Breast epithelium (tissue), 3 donors: ENCODE measurements at regions not wholly inside any gene's neighbourhood (a gene's known extent, or its start where the extent isn't known, plus 50 kb on each side); places are given as distances from the start of the nearest gene placed in this dataset.

Experiments used
- CTCF ChIP-seq, 3 donors: fragments of 450-650 bp; IDR thresholded peaks; one replicate each; pipeline ENCODE4 v1.5.1; 2016 to 2017; ENCODE audit warnings: antibody characterized with exemption in 3 of 3, mild to moderate bottlenecking in 3 of 3, moderate library complexity in 3 of 3
- POLR2A ChIP-seq: fragments of 450-650 bp; IDR thresholded peaks from one replicate; pipeline ENCODE4 v1.6.1; 2016; ENCODE audit warnings: antibody characterized with exemption, mild to moderate bottlenecking, moderate library complexity
- POLR2AphosphoS5 ChIP-seq, 3 donors: sonication (generic); formaldehyde crosslinking; IDR thresholded peaks; one replicate each; pipeline ENCODE4 v1.6.1; 2017; ENCODE audit warnings: antibody characterized with exemption in 3 of 3

GRCh38 chr22:48453751-48454485 is 1373.8 kb downstream of the BRD1 start:
- no peak for TF ChIP-seq CTCF (IDR thresholded peaks at IDR 0.05)
- no peak for TF ChIP-seq POLR2AphosphoS5 (IDR thresholded peaks at IDR 0.05)
- TF ChIP-seq POLR2A = no peak
